Spleen (tissue), 11 donors: ENCODE measurements at regions not wholly inside any gene's neighbourhood (a gene's known extent, or its start where the extent isn't known, plus 50 kb on each side); places are given as distances from the start of the nearest gene placed in this dataset.
"Not testable (repeated sequence)": the region's sequence is repeated elsewhere in the genome, so short reads cannot be mapped to it uniquely, and the experiment has no call there.

Experiments used
- DNase-seq: peaks from one replicate; pipeline ENCODE4 v3.0.0-alpha.2; 2020
- H3K27ac ChIP-seq, 8 donors: fragments of 200-600 bp; sonication (generic) in 7 of 8; 1 replicate in 4 of 8; 2 replicates in 4 of 8; pipeline versions ENCODE4 v1.5.0 to v1.8.0; 2016 to 2021; ENCODE audit warnings: inconsistent platforms in 4 of 8, mild to moderate bottlenecking in 4 of 8, moderate library complexity in 1 of 8
- H3K27me3 ChIP-seq, 7 donors: fragments of 200-600 bp; sonication (generic) in 6 of 7; replicated peaks in 1 of 7; 1 replicate in 4 of 7; 2 replicates in 3 of 7; pipeline versions ENCODE4 v1.5.0 to v1.8.0; 2016 to 2021; ENCODE audit warnings: inconsistent platforms in 3 of 7, mild to moderate bottlenecking in 1 of 7
- H3K36me3 ChIP-seq, 6 donors: fragments of 200-600 bp; sonication (generic) in 5 of 6; 1 replicate in 4 of 6; 2 replicates in 2 of 6; pipeline versions ENCODE4 v1.5.0 to v1.8.0; 2016 to 2021; ENCODE audit warnings: inconsistent platforms in 2 of 6
- H3K4me1 ChIP-seq, 6 donors: fragments of 200-600 bp; sonication (generic) in 5 of 6; 1 replicate in 3 of 6; 2 replicates in 3 of 6; pipeline versions ENCODE4 v1.5.0 to v1.8.0; 2016 to 2021; ENCODE audit warnings: inconsistent platforms in 3 of 6
- H3K4me3 ChIP-seq, 8 donors: fragments of 200-600 bp; sonication (generic) in 7 of 8; 1 replicate in 4 of 8; 2 replicates in 4 of 8; pipeline versions ENCODE4 v1.5.0 to v1.8.0; 2016 to 2021; ENCODE audit warnings: inconsistent platforms in 4 of 8, mild to moderate bottlenecking in 4 of 8, moderate library complexity in 2 of 8
- H3K9me3 ChIP-seq, 8 donors: fragments of 200-600 bp; sonication (generic) in 7 of 8; 1 replicate in 4 of 8; 2 replicates in 4 of 8; pipeline versions ENCODE4 v1.5.0 to v1.8.0; 2016 to 2021; ENCODE audit warnings: inconsistent platforms in 4 of 8
- CTCF ChIP-seq, 11 experiments: fragments of 200-600 bp in 7 of 11; fragments of 450-650 bp in 4 of 11; sonication (generic) in 4 of 11; IDR thresholded peaks in 8 of 11; conservative IDR thresholded peaks in 3 of 11; 1 replicate in 7 of 11; 2 replicates in 4 of 11; pipeline versions ENCODE4 v1.4.0 to v1.8.0; 2016 to 2021; ENCODE audit warnings: antibody characterized with exemption in 11 of 11, inconsistent platforms in 4 of 11, mild to moderate bottlenecking in 1 of 11
- POLR2A ChIP-seq, 3 donors: fragments of 450-650 bp; IDR thresholded peaks; one replicate each; pipeline ENCODE4 v1.5.1; 2017; ENCODE audit warnings: antibody characterized with exemption in 3 of 3, mild to moderate bottlenecking in 1 of 3
- POLR2AphosphoS5 ChIP-seq, 3 donors: sonication (generic); formaldehyde crosslinking; IDR thresholded peaks; one replicate each; pipeline ENCODE4 v1.5.1; 2017; ENCODE audit warnings: antibody characterized with exemption in 3 of 3
- WGBS, 5 donors: extraction: QIAGEN DNeasy Blood & Tissue Kit in 3 of 5; methylation state at CpG; one replicate each; pipeline versions ENCODE4 v1.1.5 to v1.1.7; 2013 to 2018; 5-methylcytosine and 5-hydroxymethylcytosine counted together
- intact Hi-C: fragments of 100-400 bp; cut with DNase I; formaldehyde crosslinking; loops from one replicate; pipeline ENCODE4 v1.15.0; 2023; ENCODE audit warnings: low total_unique reads
- donor health status: healthy with polysubstance abuse.
- donor health status: DM: no; HTN: no; CAD: no; lungs with moderate emphysema.
- donor health status: DM: no; HTN: no; CAD: no.
- donor health status: Bipolar disorder and iron deficiency.
- donor health status: healthy.
- donor health status: DM: no; HTN: no; CAD: no.
- donor health status: DM: yes; HTN: yes; CAD: no.

- H3K4me3 ChIP-seq: no peak overlapping the region
- no peaks in the 10 kb centered on the region for H3K4me1 ChIP-seq
- 87 to 93% (median 89%) methylated on average over 2 of the region's 2 CpGs for WGBS, 5 donors
- H3K9me3 ChIP-seq: peaks cover 0 to 23% (median 0%) of the 10 kb centered on the region in 8 donors
- no peak for DNase-seq
- no peaks in the 10 kb centered on the region for H3K36me3 ChIP-seq
- H3K27me3 ChIP-seq: no peaks in the 10 kb centered on the region
- intact Hi-C loops: no loop called here
- no peak overlapping the region for H3K27ac ChIP-seq
- TF ChIP-seq POLR2AphosphoS5 (IDR thresholded peaks at IDR 0.05) (no peak), POLR2A (IDR thresholded peaks at IDR 0.05) (no peak), CTCF (IDR thresholded peaks at IDR 0.05 in 8 of 11, conservative IDR thresholded peaks at IDR 0.05 in 3 of 11) (no peak)
Measured at GRCh38 chr5:130397132-130397531, 492.9 kb downstream of the CHSY3 start.

- DNase-seq, H3K36me3 ChIP-seq, intact Hi-C loops, H3K27me3 ChIP-seq, H3K4me3 ChIP-seq, H3K4me1 ChIP-seq, H3K27ac ChIP-seq: not testable (repeated sequence)
- peaks cover 0 to 19% (median 0%) of the 10 kb centered on the region in 8 donors for H3K9me3 ChIP-seq
- WGBS, 5 donors: 77 to 94% (median 79%) methylated on average over 3 of the region's 3 CpGs
Measured at GRCh38 chr5:130391727-130392264, 487.5 kb downstream of the CHSY3 start.

GRCh38 chr5:130386155-130386554, 481.9 kb downstream of the CHSY3 start:
- no peak for TF ChIP-seq POLR2A (IDR thresholded peaks at IDR 0.05)
- no peak for TF ChIP-seq CTCF (IDR thresholded peaks at IDR 0.05 in 8 of 11, conservative IDR thresholded peaks at IDR 0.05 in 3 of 11)
- TF ChIP-seq POLR2AphosphoS5 (IDR thresholded peaks at IDR 0.05): no peak
- no peaks in the 10 kb centered on the region for H3K36me3 ChIP-seq
- H3K27me3 ChIP-seq: no peaks in the 10 kb centered on the region
- DNase-seq: no peak
- no peaks in the 10 kb centered on the region for H3K9me3 ChIP-seq
- no peaks in the 10 kb centered on the region for H3K4me1 ChIP-seq
- H3K4me3 ChIP-seq: no peak overlapping the region
- WGBS, 5 donors: 47 to 69% (median 54%) methylated on average over 1 of the region's 1 CpG
- intact Hi-C loops: no loop called here
- H3K27ac ChIP-seq: no peak overlapping the region

GRCh38 chr5:130385656-130386055, 481.4 kb downstream of the CHSY3 start:
- no peak for DNase-seq
- Histone ChIP-seq H3K4me3 (no peak overlapping the region), H3K36me3 (no peaks in the 10 kb centered on the region), H3K9me3 (no peaks in the 10 kb centered on the region), H3K27ac (no peak overlapping the region), H3K27me3 (no peaks in the 10 kb centered on the region), H3K4me1 (no peaks in the 10 kb centered on the region)
- intact Hi-C loops: no loop called here
- 36 to 63% (median 43%) methylated on average over 2 of the region's 2 CpGs for WGBS, 5 donors
- TF ChIP-seq POLR2AphosphoS5 (IDR thresholded peaks at IDR 0.05) (no peak), POLR2A (IDR thresholded peaks at IDR 0.05) (no peak), CTCF (IDR thresholded peaks at IDR 0.05 in 8 of 11, conservative IDR thresholded peaks at IDR 0.05 in 3 of 11) (no peak)

- Histone ChIP-seq H3K36me3 (no peaks in the 10 kb centered on the region), H3K9me3 (no peaks in the 10 kb centered on the region), H3K4me1 (no peaks in the 10 kb centered on the region), H3K4me3 (no peak overlapping the region), H3K27me3 (no peaks in the 10 kb centered on the region), H3K27ac (no peak overlapping the region)
- no peak for TF ChIP-seq CTCF (IDR thresholded peaks at IDR 0.05 in 8 of 11, conservative IDR thresholded peaks at IDR 0.05 in 3 of 11)
- no peak for TF ChIP-seq POLR2AphosphoS5 (IDR thresholded peaks at IDR 0.05)
- no peak for TF ChIP-seq POLR2A (IDR thresholded peaks at IDR 0.05)
- DNase-seq: no peak
- intact Hi-C loops: no loop called here
- WGBS, 5 donors: 47 to 56% (median 51%) methylated on average over 2 of the region's 2 CpGs
Measured at GRCh38 chr5:130365956-130366355, 461.7 kb downstream of the CHSY3 start.
